Fibroblast of the conjunctiva (primary cell): ENCODE measurements at regions not wholly inside any gene's neighbourhood (a gene's known extent, or its start where the extent isn't known, plus 50 kb on each side); places are given as distances from the start of the nearest gene placed in this dataset.
A peak's percentile ranks its signal among the peaks of the same experiment; 100 is the strongest.
"Not testable (repeated sequence)": the region's sequence is repeated elsewhere in the genome, so short reads cannot be mapped to it uniquely, and the experiment has no call there.

Experiments used
- DNase-seq: peaks from one replicate; pipeline ENCODE4 v3.0.0-alpha.2; 2010; ENCODE audit warnings: low read depth

GRCh38 chr2:83253848-83254247 is 1205.2 kb downstream of the SUCLG1 start:
- no peak for DNase-seq

GRCh38 chr2:83251321-83251872 is 1207.7 kb downstream of the SUCLG1 start:
- no peak for DNase-seq

DNA sequence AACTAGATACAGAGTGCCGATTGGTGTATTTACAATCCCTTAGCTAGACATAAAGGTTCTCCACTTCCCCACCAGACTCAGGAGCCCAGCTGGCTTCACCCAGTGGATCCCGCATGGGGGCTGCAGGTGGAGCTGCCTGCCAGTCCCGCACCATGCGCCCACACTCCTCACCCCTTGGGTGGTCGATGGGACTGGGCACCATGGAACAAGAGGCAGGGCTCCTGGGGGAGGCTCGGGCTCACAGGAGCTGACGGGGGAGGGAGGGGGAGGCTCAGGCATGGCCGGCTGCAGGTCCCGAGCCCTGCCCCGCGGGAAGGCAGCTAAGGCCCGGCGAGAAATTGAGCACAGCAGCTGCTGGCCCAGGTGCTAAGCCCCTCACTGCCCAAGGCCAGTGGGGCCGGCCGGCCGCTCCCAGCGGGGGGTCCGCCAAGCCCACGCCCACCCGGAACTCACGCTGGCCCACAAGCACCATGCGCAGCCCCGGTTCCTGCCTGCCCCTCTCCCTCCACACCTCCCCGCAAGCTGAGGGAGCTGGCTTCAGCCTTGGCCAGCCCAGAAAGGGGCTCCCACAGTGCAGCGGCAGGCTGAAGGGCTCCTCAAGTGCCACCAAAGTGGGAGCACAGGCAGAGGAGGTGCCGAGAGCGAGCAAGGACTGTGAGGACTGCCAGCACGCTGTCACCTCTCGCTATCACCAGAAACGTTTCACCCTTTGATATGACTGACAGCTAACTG is 1213.1 kb downstream of the SUCLG1 start:
- not testable (repeated sequence) for DNase-seq

DNA sequence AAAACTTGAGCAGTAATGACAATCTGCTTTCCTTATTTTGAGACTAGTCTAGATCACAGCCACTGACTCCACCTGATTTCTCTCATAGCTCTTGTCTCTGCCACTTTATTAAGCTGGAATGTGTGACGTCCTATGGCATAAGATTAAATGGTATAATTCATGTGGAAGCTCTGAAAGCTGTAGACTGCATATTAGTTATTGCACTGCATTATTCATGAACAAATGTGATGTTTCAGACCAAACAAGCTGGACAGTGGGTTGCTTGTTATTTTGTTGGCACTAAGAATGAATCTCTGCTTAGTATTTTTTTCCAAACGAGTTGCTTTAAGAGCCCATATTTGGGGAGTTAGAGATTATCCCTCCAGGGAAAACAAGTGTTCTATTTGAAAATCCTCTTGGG is 1218.5 kb downstream of the SUCLG1 start:
- no peak for DNase-seq

- no peak for DNase-seq
Observed at GRCh38 chr2:83238111-83238510, 1221.0 kb downstream of the SUCLG1 start.

DNA sequence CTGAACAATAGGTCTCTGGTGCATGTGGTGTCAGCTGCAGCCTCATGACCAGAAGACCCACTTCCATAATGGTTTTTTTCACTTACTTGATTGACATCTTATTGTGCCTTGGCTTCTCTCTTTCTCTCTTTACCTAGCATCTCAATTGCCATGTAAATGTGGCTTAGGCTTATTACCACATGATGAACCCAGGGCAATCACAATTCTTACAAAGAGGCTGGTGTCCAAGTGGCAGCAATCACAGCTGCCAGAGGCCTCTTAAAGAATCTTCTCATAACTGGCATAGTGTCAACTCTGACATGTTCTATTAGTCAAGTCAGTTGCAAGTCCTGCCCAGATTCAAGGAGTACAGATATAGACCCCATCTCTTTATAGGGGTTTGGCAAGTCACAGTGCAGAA is 1224.8 kb downstream of the SUCLG1 start:
- DNase-seq = no peak

GRCh38 chr2:83233781-83234180 is 1225.3 kb downstream of the SUCLG1 start:
- DNase-seq = no peak

DNA sequence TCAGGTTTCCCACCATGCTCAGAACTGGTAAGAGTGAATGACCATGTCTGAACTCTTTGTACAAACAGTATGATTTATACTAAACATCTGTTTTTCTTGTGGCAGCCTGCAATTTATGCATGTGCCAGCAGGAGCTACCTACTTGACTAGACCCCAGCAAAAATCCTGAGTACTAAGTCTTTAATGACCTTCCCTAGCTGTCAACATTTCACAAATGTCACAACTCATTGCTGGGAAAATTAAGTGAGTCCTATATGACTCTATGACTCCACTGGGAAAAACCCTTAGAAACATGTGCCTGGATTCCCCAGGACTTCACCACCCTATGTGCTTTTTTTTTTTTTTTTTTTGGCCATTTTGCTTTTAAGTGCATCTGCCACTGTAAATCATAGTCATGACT is 1225.8 kb downstream of the SUCLG1 start:
- DNase-seq = no peak

DNA sequence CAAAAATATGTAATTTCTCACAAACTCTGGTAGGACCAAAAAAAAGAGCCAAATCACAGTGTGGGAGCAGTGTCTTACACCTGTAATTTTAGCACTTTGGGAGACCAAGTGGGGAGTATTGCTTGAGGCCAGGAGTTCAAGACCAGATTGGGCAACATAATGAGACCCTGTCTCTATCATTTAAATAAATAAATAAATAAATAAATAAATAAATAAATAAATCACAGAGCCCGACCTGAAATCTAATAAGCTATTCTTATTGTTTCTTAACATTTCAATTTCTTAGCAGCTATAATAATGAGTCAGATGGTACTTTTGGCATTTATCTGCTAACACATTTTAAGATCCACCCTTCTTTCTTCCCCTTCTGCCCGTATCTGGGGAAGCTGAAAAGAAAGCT is 1229.6 kb downstream of the SUCLG1 start:
- DNase-seq = no peak

DNA sequence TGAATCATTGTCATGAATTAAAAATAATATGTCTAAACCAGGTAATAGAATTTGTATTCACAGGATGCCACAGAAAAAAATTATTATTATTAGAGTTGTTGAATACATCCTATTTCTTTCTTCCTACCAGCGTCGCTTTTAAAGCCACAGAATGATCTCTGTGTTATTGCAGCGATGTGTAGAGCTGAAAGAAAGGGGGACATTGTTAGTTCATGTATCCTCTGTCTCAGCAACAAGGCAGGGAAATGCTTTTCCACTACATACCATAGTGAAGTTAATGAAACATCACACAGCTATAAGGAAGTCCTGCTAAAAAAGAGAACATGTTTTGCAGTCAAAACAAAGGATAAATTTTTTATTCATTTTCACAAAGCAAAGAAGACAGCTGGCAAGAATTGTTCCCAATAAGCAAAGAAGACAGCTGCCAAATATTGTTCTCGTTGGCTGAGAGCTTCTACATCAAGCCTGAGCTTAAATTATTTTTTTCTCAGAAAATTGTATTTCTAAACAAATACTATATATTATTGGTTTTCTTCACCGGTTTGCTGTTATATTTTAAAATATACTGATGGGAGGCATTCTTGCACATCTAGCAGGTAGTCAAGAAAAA is 1234.4 kb downstream of the SUCLG1 start:
- DNase-seq = no peak

DNA sequence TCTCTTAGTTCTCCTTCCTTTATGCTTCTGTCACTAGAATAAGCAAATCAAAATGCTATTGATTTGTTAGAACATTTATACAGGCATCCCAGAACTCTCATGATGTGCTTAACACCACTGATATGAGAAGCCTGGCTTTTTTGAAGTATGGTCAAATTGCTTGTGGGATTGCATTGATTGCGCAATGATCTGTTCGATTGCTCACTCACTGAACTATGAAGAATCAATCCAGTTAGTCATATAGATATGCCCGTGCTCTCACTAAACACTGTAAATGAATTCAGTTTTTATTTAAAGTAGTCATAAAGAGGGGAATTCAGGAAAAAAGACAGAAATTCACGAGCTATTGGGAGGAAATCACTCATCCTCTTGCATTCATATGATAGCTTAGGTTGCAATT is 1237.8 kb downstream of the SUCLG1 start:
- DNase-seq = no peak

- no peak for DNase-seq
Observed at GRCh38 chr2:83217854-83218253, 1241.2 kb downstream of the SUCLG1 start.

DNA sequence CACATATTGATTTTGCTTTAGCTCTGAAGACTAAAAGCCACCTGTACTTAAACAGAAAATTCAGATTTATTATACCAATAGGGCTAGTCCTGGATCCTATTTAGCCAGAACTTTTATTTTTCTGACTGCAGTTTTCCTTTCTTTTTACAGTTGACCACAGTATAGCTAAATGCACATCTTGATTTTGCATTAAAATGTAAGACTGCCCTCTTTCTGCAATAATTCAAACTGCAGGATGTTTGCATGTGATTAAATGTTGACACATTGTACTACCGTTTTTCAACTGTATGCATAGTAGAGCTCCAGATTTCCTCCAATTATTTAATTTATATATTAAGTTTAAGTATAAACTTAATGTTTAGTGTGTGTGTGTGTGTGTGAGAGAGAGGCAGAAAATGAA is 1262.9 kb downstream of the SUCLG1 start:
- DNase-seq = peak; percentile 2

- DNase-seq = no peak
Observed at GRCh38 chr2:83191316-83191715, 1267.8 kb downstream of the SUCLG1 start.

- no peak for DNase-seq
Observed at GRCh38 chr2:83186105-83186760, 1272.8 kb downstream of the SUCLG1 start.

DNA sequence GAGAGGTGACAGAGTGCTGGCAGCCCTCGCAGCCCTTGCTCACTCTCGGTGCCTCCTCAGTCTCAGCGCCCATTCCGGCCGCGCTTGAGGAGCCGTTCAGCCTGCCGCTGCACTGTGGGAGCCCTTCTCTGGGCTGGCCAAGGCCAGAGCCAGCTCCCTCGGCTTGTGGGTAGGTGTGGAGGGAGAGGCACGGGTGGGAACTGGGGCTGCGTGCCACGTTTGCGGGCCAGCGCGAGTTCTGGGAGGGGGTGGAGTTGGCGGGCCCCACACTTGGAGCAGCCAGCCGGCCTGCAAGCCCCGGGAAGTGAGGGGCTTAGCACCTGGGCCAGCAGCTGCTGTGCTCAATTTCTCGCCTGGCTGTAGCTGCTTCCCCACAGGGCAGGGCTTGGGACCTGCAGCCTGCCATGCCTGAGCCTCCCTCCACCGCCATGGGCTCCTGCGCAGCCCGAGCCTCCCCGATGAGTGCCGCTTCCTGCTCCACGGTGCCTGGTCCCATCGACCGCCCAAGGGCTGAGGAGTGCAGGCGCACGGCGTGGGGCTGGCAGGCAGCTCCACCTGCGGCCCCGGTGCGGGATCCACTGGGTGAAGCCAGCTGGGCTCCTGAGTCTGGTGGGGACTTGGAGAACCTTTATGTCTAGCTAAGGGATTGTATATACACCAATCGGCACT is 1278.1 kb downstream of the SUCLG1 start:
- not testable (repeated sequence) for DNase-seq

GRCh38 chr2:83176539-83176938 is 1282.5 kb downstream of the SUCLG1 start:
- DNase-seq = no peak

DNA sequence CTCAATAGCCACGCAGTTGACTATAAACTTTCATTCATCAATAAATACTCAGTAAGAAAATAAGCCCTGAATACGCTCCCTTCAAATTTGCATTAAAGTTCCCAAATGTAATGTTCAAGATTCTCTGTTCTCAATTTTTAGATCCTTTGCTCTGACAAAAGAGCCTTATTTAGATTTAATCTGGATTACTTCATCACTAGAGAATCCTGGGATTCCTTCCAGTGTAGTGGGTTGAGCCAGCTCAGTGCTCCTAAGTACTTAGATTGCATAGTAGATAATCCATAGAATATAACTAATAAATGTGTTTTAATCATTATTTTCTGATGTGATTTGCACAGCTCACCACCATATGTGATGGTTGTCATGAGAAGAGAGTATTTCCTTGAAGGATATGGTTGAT is 1286.2 kb downstream of the SUCLG1 start:
- no peak for DNase-seq

DNA sequence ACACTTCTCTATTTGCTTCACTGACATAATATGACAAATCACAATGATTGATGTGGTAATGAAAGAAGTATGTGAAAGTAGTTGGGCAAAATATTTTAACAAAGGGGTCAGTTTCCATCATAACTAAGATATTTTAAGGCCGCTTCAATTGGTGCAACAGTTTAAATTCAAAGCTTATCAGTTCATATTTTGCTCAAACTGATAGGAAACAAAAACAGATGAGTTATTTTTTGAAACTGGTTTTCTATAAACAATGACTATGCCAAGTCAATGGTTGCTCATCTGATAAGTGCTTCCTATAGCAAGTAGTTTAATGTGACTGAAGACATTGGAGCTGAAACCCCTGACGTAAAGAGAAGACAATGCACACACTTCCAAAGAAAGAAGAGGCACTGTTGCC is 1290.7 kb downstream of the SUCLG1 start:
- DNase-seq = no peak

DNA sequence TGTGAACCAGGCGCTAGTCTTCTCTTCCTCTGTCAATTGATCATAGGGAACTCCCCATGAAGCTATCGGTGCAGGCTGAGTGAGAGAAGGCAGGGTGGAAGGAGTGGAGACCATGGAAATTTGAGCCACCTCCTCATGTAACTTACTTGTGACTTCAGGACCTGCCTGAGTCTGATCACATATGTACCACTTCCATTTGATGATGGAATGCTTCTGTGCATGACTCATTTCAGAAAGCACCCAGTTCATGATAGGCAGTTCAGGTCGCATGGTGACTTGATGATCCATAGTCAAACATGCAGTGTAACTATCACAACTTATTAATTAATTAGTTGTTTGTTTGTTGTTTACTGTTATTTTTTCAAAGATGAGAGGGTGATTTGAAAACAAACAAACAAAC is 1296.7 kb downstream of the SUCLG1 start:
- DNase-seq = no peak

- no peak for DNase-seq
Observed at GRCh38 chr2:83160571-83160970, 1298.5 kb downstream of the SUCLG1 start.

DNA sequence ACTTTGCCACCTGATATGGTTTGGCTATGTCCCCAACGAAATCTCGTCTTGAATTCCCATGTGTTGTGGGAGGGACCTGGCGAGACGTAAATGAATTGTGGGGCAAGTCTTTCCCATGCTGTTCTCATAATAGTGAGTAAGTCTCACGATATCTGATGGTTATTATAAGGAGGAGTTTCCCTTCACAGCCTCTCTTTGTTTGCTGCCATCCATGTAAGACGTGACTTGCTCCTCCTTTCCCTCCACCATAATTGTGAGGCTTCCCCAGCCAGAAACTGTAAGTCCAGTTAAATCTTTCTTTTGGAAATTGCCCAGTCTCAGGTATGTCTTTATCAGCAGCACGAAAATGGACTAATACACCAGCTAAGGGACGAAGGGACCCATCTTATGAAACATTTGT is 1303.3 kb downstream of the SUCLG1 start:
- DNase-seq = no peak

- no peak for DNase-seq
Observed at GRCh38 chr2:83143946-83144345, 1315.1 kb downstream of the SUCLG1 start.
